H1 (cell line): ENCODE measurements at regions not wholly inside any gene's neighbourhood (a gene's known extent, or its start where the extent isn't known, plus 50 kb on each side); places are given as distances from the start of the nearest gene placed in this dataset.

Experiments used
- CTCF ChIA-PET: fragments of 300-600 bp; sonication (Branson Sonifier 250); formaldehyde crosslinking; loops from one replicate; lab custom pipeline; 2021; ENCODE audit not compliant: partially characterized antibody; lab: Charles Lee
- POLR2A ChIA-PET: fragments of 300-600 bp; sonication (Branson Sonifier 250); formaldehyde crosslinking; loops from one replicate; lab custom pipeline; 2021; ENCODE audit warnings: inconsistent platforms; ENCODE audit not compliant: partially characterized antibody; lab: Charles Lee
- DNase-seq, 2 experiments: peaks; one replicate each; pipeline versions ENCODE4 v3.0.0 to v3.0.0-alpha.2; 2010 to 2022; ENCODE audit warnings: low spot score in 2 of 2, low read depth in 1 of 2, mixed read lengths in 1 of 2
- FAIRE-seq: peaks from 2 replicates; lab custom pipeline; 2011; peaks lifted over from hg19 to GRCh38; lab: Jason Lieb, UNC
- H2AFZ ChIP-seq: 2 replicates; pipeline ENCODE4 v1.8.1; 2012; ENCODE audit warnings: low read length, inconsistent platforms
- H2AK5ac ChIP-seq: 2 replicates; pipeline ENCODE4 v1.6.1; 2013; ENCODE audit warnings: low read depth, low read length
- H2BK120ac ChIP-seq: replicated peaks from 2 replicates; pipeline ENCODE3; 2013; ENCODE audit warnings: low read depth, low read length, inconsistent platforms
- H2BK12ac ChIP-seq: 2 replicates; pipeline ENCODE4 v1.6.1; 2013; ENCODE audit warnings: low read depth, low read length
- H2BK15ac ChIP-seq: 2 replicates; pipeline ENCODE4 v1.6.1; 2013; ENCODE audit warnings: low read length
- H2BK20ac ChIP-seq: 2 replicates; pipeline ENCODE4 v1.6.1; 2013; ENCODE audit warnings: low read length
- H2BK5ac ChIP-seq: 2 replicates; pipeline ENCODE4 v1.6.1; 2013; ENCODE audit warnings: low read depth, low read length
- H3K14ac ChIP-seq: 2 replicates; pipeline ENCODE4 v1.6.1; 2013; ENCODE audit warnings: inconsistent platforms; ENCODE audit not compliant: insufficient read length
- H3K18ac ChIP-seq: 2 replicates; pipeline ENCODE4 v1.6.1; 2013; ENCODE audit warnings: low read length; ENCODE audit errors: extremely low read depth
- H3K23ac ChIP-seq: 2 replicates; pipeline ENCODE4 v1.6.1; 2013; ENCODE audit warnings: inconsistent platforms; ENCODE audit not compliant: insufficient read length
- H3K23me2 ChIP-seq: 2 replicates; pipeline ENCODE4 v1.6.1; 2013; ENCODE audit warnings: low read depth, low read length
- H3K27ac ChIP-seq: 2 replicates; pipeline ENCODE4 v1.6.1; 2011; ENCODE audit warnings: low read depth, low read length, inconsistent platforms
- H3K27me3 ChIP-seq, 4 experiments: replicated peaks in 1 of 4; 1 replicate in 1 of 4; 2 replicates in 3 of 4; pipeline versions ENCODE4 v1.6.1 to v1.8.1; 2011 to 2013; ENCODE audit warnings: low read length in 3 of 4, mild to moderate bottlenecking in 3 of 4, inconsistent platforms in 2 of 4, mixed read lengths in 2 of 4, moderate library complexity in 1 of 4; ENCODE audit not compliant: control insufficient read depth in 3 of 4, insufficient read depth in 3 of 4; ENCODE audit errors: extremely low read depth in 1 of 4
- H3K36me3 ChIP-seq, 4 experiments: 2 replicates each; pipeline versions ENCODE4 v1.6.1 to v1.8.1; 2011 to 2013; ENCODE audit warnings: mild to moderate bottlenecking in 4 of 4, low read length in 3 of 4, moderate library complexity in 2 of 4, control low read depth in 1 of 4, inconsistent platforms in 1 of 4; ENCODE audit not compliant: insufficient read depth in 4 of 4, control insufficient read depth in 2 of 4
- H3K4ac ChIP-seq: replicated peaks from 2 replicates; pipeline ENCODE3; 2013; ENCODE audit warnings: low read length, low read depth, mixed read lengths, inconsistent platforms; ENCODE audit not compliant: insufficient read length
- H3K4me1 ChIP-seq, 4 experiments: replicated peaks in 1 of 4; 1 replicate in 1 of 4; 2 replicates in 3 of 4; pipeline versions ENCODE4 v1.6.1 to v1.8.1; 2011 to 2013; ENCODE audit warnings: low read length in 3 of 4, inconsistent platforms in 2 of 4, mixed read lengths in 1 of 4; ENCODE audit not compliant: insufficient read depth in 4 of 4, control insufficient read depth in 3 of 4
- H3K4me2 ChIP-seq, 2 experiments: 2 replicates each; pipeline versions ENCODE4 v1.6.1 to v1.8.1; 2011 to 2013; ENCODE audit warnings: low read depth in 2 of 2, low read length in 2 of 2, control low read depth in 1 of 2, inconsistent platforms in 1 of 2, mild to moderate bottlenecking in 1 of 2; ENCODE audit not compliant: insufficient read depth in 1 of 2
- H3K4me3 ChIP-seq, 4 experiments: fragments of 200-600, 300-600 bp in 1 of 4; sonication (generic), shearing (Covaris generic), sonication (Bioruptor Twin) in 1 of 4; 2 replicates each; pipeline versions ENCODE4 v1.5.1 to v1.8.1; 2011 to 2016; ENCODE audit warnings: low read length in 4 of 4, low read depth in 3 of 4, control low read depth in 2 of 4, inconsistent platforms in 2 of 4, mild to moderate bottlenecking in 2 of 4, mixed read lengths in 1 of 4, moderate library complexity in 1 of 4; ENCODE audit not compliant: insufficient read depth in 2 of 4; ENCODE audit errors: extremely low read depth in 1 of 4
- H3K56ac ChIP-seq: replicated peaks from 2 replicates; pipeline ENCODE3; 2013; ENCODE audit warnings: low read depth, mild to moderate bottlenecking, mixed read lengths, low read length, inconsistent platforms; ENCODE audit not compliant: insufficient read length
- H3K79me1 ChIP-seq: 2 replicates; pipeline ENCODE4 v1.6.1; 2013; ENCODE audit warnings: low read depth, low read length, control low read depth
- H3K79me2 ChIP-seq, 2 experiments: 2 replicates each; pipeline versions ENCODE4 v1.6.1 to v1.8.1; 2012 to 2013; ENCODE audit warnings: low read length in 2 of 2, mild to moderate bottlenecking in 2 of 2, inconsistent platforms in 1 of 2; ENCODE audit not compliant: insufficient read depth in 2 of 2, control insufficient read depth in 1 of 2
- H3K9ac ChIP-seq, 4 experiments: replicated peaks in 1 of 4; 1 replicate in 1 of 4; 2 replicates in 3 of 4; pipeline versions ENCODE4 v1.6.1 to v1.8.1; 2011 to 2013; ENCODE audit warnings: low read depth in 3 of 4, low read length in 3 of 4, control low read depth in 2 of 4, mild to moderate bottlenecking in 2 of 4, moderate library complexity in 2 of 4, inconsistent platforms in 1 of 4; ENCODE audit errors: extremely low read depth in 1 of 4
- H3K9me3 ChIP-seq, 2 experiments: 2 replicates each; pipeline versions ENCODE4 v1.6.1 to v1.8.1; 2012 to 2013; ENCODE audit warnings: mild to moderate bottlenecking in 2 of 2, moderate library complexity in 2 of 2, control low read depth in 1 of 2, inconsistent platforms in 1 of 2, low read depth in 1 of 2, low read length in 1 of 2, mixed read lengths in 1 of 2; ENCODE audit not compliant: insufficient read depth in 2 of 2
- H4K20me1 ChIP-seq, 2 experiments: replicated peaks in 1 of 2; 2 replicates each; pipeline versions ENCODE3 to v1.8.1; 2011 to 2013; ENCODE audit warnings: inconsistent platforms in 2 of 2, low read length in 2 of 2, mild to moderate bottlenecking in 1 of 2; ENCODE audit not compliant: insufficient read depth in 2 of 2, control insufficient read depth in 1 of 2
- H4K5ac ChIP-seq: 2 replicates; pipeline ENCODE4 v1.6.1; 2013; ENCODE audit warnings: low read length, low read depth, mixed read lengths, inconsistent platforms; ENCODE audit not compliant: insufficient read length
- H4K8ac ChIP-seq: 2 replicates; pipeline ENCODE4 v1.8.0; 2013; ENCODE audit warnings: mild to moderate bottlenecking, moderate library complexity, low read length, inconsistent platforms; ENCODE audit not compliant: insufficient read depth; ENCODE audit errors: extremely low read depth
- H4K91ac ChIP-seq: replicated peaks from 2 replicates; pipeline ENCODE3; 2013; ENCODE audit warnings: low read length, mixed read lengths, inconsistent platforms; ENCODE audit not compliant: insufficient read length
- GABPA ChIP-seq: IDR thresholded peaks from 2 replicates; pipeline ENCODE4 v1.6.1; 2011; ENCODE audit warnings: mild to moderate bottlenecking, low read length, moderate library complexity, borderline replicate concordance; ENCODE audit not compliant: insufficient read depth
- KDM4A ChIP-seq: IDR thresholded peaks from one replicate; pipeline ENCODE4 v1.7.1; 2012; ENCODE audit warnings: low read depth, mild to moderate bottlenecking, moderate library complexity, low read length, inconsistent platforms; ENCODE audit not compliant: severe bottlenecking
- TAF7 ChIP-seq: optimal IDR thresholded peaks from 2 replicates; pipeline ENCODE3; 2011; ENCODE audit warnings: low read depth, mild to moderate bottlenecking, inconsistent platforms, low read length, moderate library complexity, borderline replicate concordance
- WGBS, 2 experiments: shearing (Covaris generic) in 1 of 2; methylation state at CpG; one replicate each; pipeline versions ENCODE4 v1.1.6 to v1.1.7; 2013 to 2015; ENCODE audit warnings: low lambda C conversion rate in 2 of 2, mixed read lengths in 2 of 2, inconsistent platforms in 1 of 2, low coverage in 1 of 2, missing lambda C conversion rate in 1 of 2; ENCODE audit not compliant: insufficient replicate concordance in 2 of 2, insufficient coverage in 1 of 2, insufficient read length in 1 of 2; ENCODE audit errors: extremely low coverage in 1 of 2, missing lambda C conversion rate in 1 of 2; 5-methylcytosine and 5-hydroxymethylcytosine counted together

- Histone ChIP-seq H3K79me2 (no peaks in the 10 kb centered on the region), H3K79me1 (no peaks in the 10 kb centered on the region), H2AFZ (no peak overlapping the region), H3K9me3 (peaks cover 2 to 5% of the 10 kb centered on the region in 2 experiments; a peak in 3 of 4 replicates), H2BK12ac (no peak overlapping the region), H2BK120ac (no peak overlapping the region), H3K9ac (no peak overlapping the region), H2BK5ac (no peak overlapping the region), H3K27me3 (no peaks in the 10 kb centered on the region; a peak in 1 of 7 replicates), H3K23ac (no peak overlapping the region), H3K4me1 (no peaks in the 10 kb centered on the region), H4K8ac (no peak overlapping the region), H3K23me2 (no peaks in the 10 kb centered on the region), H2AK5ac (no peak overlapping the region), H3K4me3 (no peak overlapping the region), H4K20me1 (no peaks in the 10 kb centered on the region), H3K56ac (no peak overlapping the region), H4K5ac (no peak overlapping the region), H3K4ac (no peak overlapping the region), H2BK20ac (no peak overlapping the region), H3K4me2 (no peak overlapping the region), H3K36me3 (no peaks in the 10 kb centered on the region), H2BK15ac (no peak overlapping the region), H3K18ac (no peak overlapping the region)
- no peak for DNase-seq
- 90% methylated on average over 5 of the region's 5 CpGs; no CpG with 5 or more reads in 1 of the 2 experiments for WGBS, 2 experiments
- CTCF ChIA-PET, result interaction anchor here (1.2 to 1.7 kb wide), 2 partner anchors 9 to 13 kb away, joined by 4 to 6 read pairs; no protein-coding TSS in a partner anchor
- TF ChIP-seq KDM4A (no peak), TAF7 (no peak), GABPA (no peak)
- TF ChIP-seq, all 59 proteins: peak for 0
- POLR2A ChIA-PET, result no interaction called here
- FAIRE-seq, result no peak
- Histone ChIP-seq H3K14ac (no peak overlapping the region), H4K91ac (no peak overlapping the region), H3K27ac (no peak overlapping the region)
Observed at GRCh38 chr10:63841761-63842160, 320.6 kb downstream of the REEP3 start.
